Liver (tissue), 3 donors: ENCODE measurements at regions not wholly inside any gene's neighbourhood (a gene's known extent, or its start where the extent isn't known, plus 50 kb on each side); places are given as distances from the start of the nearest gene placed in this dataset.

Experiments used
- ATF3 ChIP-seq: IDR thresholded peaks from 2 replicates; pipeline ENCODE4 v1.6.1; 2016; ENCODE audit warnings: antibody characterized with exemption
- CTCF ChIP-seq: fragments of 150-350 bp; IDR thresholded peaks from 2 replicates; pipeline ENCODE4 v1.5.1; 2017; ENCODE audit warnings: improper control_type of control experiment, low read depth, low read length; ENCODE audit not compliant: missing input control
- FOXA1 ChIP-seq: IDR thresholded peaks from 2 replicates; pipeline ENCODE4 v1.6.1; 2016; ENCODE audit warnings: antibody characterized with exemption
- GABPA ChIP-seq, 2 donors: IDR thresholded peaks in 1 of 2; conservative IDR thresholded peaks in 1 of 2; 2 replicates each; pipeline ENCODE4 v1.6.1; 2016; ENCODE audit warnings: antibody characterized with exemption in 2 of 2, mild to moderate bottlenecking in 1 of 2, moderate library complexity in 1 of 2
- JUND ChIP-seq, 2 donors: IDR thresholded peaks; 2 replicates each; pipeline ENCODE4 v1.6.1; 2016; ENCODE audit warnings: antibody characterized with exemption in 2 of 2
- MAX ChIP-seq: IDR thresholded peaks from 2 replicates; pipeline ENCODE4 v1.6.1; 2016; ENCODE audit warnings: antibody characterized with exemption
- NR2F2 ChIP-seq: IDR thresholded peaks from 2 replicates; pipeline ENCODE4 v1.6.1; 2016; ENCODE audit warnings: antibody characterized with exemption
- RAD21 ChIP-seq, 2 donors: IDR thresholded peaks; 2 replicates each; pipeline ENCODE4 v1.6.1; 2016; ENCODE audit warnings: antibody characterized with exemption in 2 of 2, mild to moderate bottlenecking in 2 of 2
- REST ChIP-seq: IDR thresholded peaks from 2 replicates; pipeline ENCODE4 v1.6.1; 2016; ENCODE audit warnings: antibody characterized with exemption, mild to moderate bottlenecking
- RXRA ChIP-seq, 2 donors: IDR thresholded peaks; 2 replicates each; pipeline ENCODE4 v1.6.1; 2017 to 2018; ENCODE audit warnings: antibody characterized with exemption in 2 of 2, mild to moderate bottlenecking in 1 of 2
- SP1 ChIP-seq: IDR thresholded peaks from 2 replicates; pipeline ENCODE4 v1.6.1; 2018; ENCODE audit warnings: antibody characterized with exemption, mild to moderate bottlenecking
- TAF1 ChIP-seq: conservative IDR thresholded peaks from 2 replicates; pipeline ENCODE4 v1.6.1; 2016; ENCODE audit warnings: antibody characterized with exemption, mild to moderate bottlenecking
- YY1 ChIP-seq: IDR thresholded peaks from 2 replicates; pipeline ENCODE4 v1.6.1; 2016; ENCODE audit warnings: antibody characterized with exemption, mild to moderate bottlenecking
- ZBTB33 ChIP-seq: IDR thresholded peaks from 2 replicates; pipeline ENCODE4 v1.6.1; 2016; ENCODE audit warnings: antibody characterized with exemption
- donor health status: healthy.
- donor health status: healthy.

GRCh38 chr2:5982193-5982902 lies 290.2 kb downstream of the SOX11 start:
- TF ChIP-seq CTCF (no peak), ZBTB33 (no peak), REST (no peak), FOXA1 (no peak), JUND (IDR thresholded peaks at IDR 0.05) (no peak), MAX (no peak), YY1 (no peak), ATF3 (no peak), TAF1 (no peak), GABPA (IDR thresholded peaks at IDR 0.05 in 1 of 2, conservative IDR thresholded peaks at IDR 0.05 in 1 of 2) (no peak), SP1 (no peak), RAD21 (IDR thresholded peaks at IDR 0.05) (no peak), NR2F2 (no peak), RXRA (IDR thresholded peaks at IDR 0.05) (no peak)
